NCI-H1694 (cell line): ENCODE measurements at regions not wholly inside any gene's neighbourhood (a gene's known extent, or its start where the extent isn't known, plus 50 kb on each side); places are given as distances from the start of the nearest gene placed in this dataset.

Experiments used
- DNase-seq: peaks from one replicate; lab custom pipeline; 2025; lab: John Stamatoyannopoulos, UW

GRCh38 chr4:179465131-179465797 lies 2023.0 kb upstream of the AGA start:
- no peak for DNase-seq

GRCh38 chr4:179467878-179468277 lies 2025.6 kb upstream of the AGA start:
- no peak for DNase-seq

GRCh38 chr4:179472164-179472563 lies 2029.9 kb upstream of the AGA start:
- DNase-seq: no peak

- DNase-seq: no peak
These were observed 2036.4 kb upstream of the AGA start for GRCh38 chr4:179478608-179479007.

GRCh38 chr4:179485781-179486180 lies 2043.5 kb upstream of the AGA start:
- DNase-seq: no peak

GRCh38 chr4:179486570-179487335 lies 2044.5 kb upstream of the AGA start:
- no peak for DNase-seq

GRCh38 chr4:179492260-179493080 lies 2050.2 kb upstream of the AGA start:
- no peak for DNase-seq

GRCh38 chr4:179503976-179504375 lies 2061.7 kb upstream of the AGA start:
- DNase-seq: no peak

GRCh38 chr4:179509489-179509888 lies 2067.3 kb upstream of the AGA start:
- no peak for DNase-seq

- no peak for DNase-seq
These were observed 2079.7 kb upstream of the AGA start for GRCh38 chr4:179521952-179522351.

GRCh38 chr4:179530958-179531357 lies 2088.7 kb upstream of the AGA start:
- no peak for DNase-seq

- no peak for DNase-seq
These were observed 2094.5 kb upstream of the AGA start for GRCh38 chr4:179536694-179537093.

GRCh38 chr4:179539641-179540040 lies 2097.4 kb upstream of the AGA start:
- no peak for DNase-seq

GRCh38 chr4:179543771-179544170 lies 2101.5 kb upstream of the AGA start:
- DNase-seq: no peak

- DNase-seq: no peak
These were observed 2102.3 kb upstream of the AGA start for GRCh38 chr4:179544496-179544895.

GRCh38 chr4:179552131-179552530 lies 2109.9 kb upstream of the AGA start:
- no peak for DNase-seq

GRCh38 chr4:179563741-179564140 lies 2121.5 kb upstream of the AGA start:
- no peak for DNase-seq

- DNase-seq: no peak
These were observed 2127.3 kb upstream of the AGA start for GRCh38 chr4:179569549-179569948.

GRCh38 chr4:179582164-179582905 lies 2140.1 kb upstream of the AGA start:
- no peak for DNase-seq

GRCh38 chr4:179583221-179583620 lies 2141.0 kb upstream of the AGA start:
- DNase-seq: no peak

- DNase-seq: no peak
These were observed 2141.9 kb upstream of the AGA start for GRCh38 chr4:179584101-179584500.

GRCh38 chr4:179585761-179586160 lies 2143.5 kb upstream of the AGA start:
- no peak for DNase-seq
